Keratinocyte (primary cell): ENCODE measurements at regions not wholly inside any gene's neighbourhood (a gene's known extent, or its start where the extent isn't known, plus 50 kb on each side); places are given as distances from the start of the nearest gene placed in this dataset.

Experiments used
- EZH2 ChIP-seq: IDR thresholded peaks from one replicate; pipeline ENCODE4 v1.6.1; 2012; ENCODE audit warnings: inconsistent platforms, mild to moderate bottlenecking, low read length, moderate library complexity
- TF ChIP-seq, protein P1 (sequence below), 3 experiments: IDR thresholded peaks in 1 of 3; conservative IDR thresholded peaks in 1 of 3; optimal IDR thresholded peaks in 1 of 3; 2 replicates in 2 of 3; 3 replicates in 1 of 3; pipeline versions ENCODE3 to v1.5.1; 2011; ENCODE audit warnings: low read length in 3 of 3, mild to moderate bottlenecking in 3 of 3, moderate library complexity in 2 of 3, control low read depth in 1 of 3, inconsistent platforms in 1 of 3; ENCODE audit not compliant: insufficient read depth in 2 of 3; ENCODE audit errors: extremely low read depth in 1 of 3

DNA sequence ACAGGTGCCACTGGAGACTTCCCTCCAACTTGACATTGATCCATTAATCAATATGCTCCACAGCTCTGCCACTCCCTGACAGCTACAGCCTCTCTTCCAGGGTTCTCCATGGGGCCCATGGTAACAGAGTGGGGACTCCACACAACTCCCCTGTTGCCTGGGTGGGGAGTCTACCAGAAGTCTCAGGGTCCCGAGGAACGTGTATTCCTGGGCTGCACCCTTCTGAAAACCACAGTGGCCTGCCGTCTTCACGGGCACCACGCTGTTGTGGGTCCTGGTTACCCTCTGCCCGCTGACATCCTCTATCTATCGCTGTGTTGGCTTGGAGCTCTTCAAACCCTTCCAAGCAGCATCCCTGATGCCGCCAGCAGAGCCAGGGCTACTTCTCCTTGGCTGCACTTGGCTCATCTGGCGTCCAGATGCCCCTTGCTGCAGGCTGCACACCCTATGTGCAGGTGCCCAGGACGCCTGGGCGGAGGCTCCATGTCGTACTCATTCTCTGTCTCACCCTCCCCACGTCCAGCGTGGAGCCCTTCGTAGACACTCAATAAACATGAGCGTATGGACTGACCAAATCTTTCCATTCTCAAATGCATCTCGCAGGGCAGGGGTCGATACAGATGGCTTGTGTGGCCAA lies 1341.8 kb downstream of the TBC1D22A start:
- TF ChIP-seq, protein P1, sequence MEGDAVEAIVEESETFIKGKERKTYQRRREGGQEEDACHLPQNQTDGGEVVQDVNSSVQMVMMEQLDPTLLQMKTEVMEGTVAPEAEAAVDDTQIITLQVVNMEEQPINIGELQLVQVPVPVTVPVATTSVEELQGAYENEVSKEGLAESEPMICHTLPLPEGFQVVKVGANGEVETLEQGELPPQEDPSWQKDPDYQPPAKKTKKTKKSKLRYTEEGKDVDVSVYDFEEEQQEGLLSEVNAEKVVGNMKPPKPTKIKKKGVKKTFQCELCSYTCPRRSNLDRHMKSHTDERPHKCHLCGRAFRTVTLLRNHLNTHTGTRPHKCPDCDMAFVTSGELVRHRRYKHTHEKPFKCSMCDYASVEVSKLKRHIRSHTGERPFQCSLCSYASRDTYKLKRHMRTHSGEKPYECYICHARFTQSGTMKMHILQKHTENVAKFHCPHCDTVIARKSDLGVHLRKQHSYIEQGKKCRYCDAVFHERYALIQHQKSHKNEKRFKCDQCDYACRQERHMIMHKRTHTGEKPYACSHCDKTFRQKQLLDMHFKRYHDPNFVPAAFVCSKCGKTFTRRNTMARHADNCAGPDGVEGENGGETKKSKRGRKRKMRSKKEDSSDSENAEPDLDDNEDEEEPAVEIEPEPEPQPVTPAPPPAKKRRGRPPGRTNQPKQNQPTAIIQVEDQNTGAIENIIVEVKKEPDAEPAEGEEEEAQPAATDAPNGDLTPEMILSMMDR (optimal IDR thresholded peaks at IDR 0.05 in 1 of 3, IDR thresholded peaks at IDR 0.05 in 1 of 3, conservative IDR thresholded peaks at IDR 0.05 in 1 of 3; ENCODE audit: extremely low read depth in 1 of 3, insufficient read depth in 2 of 3, low read length in 3 of 3): no peak
- no peak for TF ChIP-seq EZH2
